ENCODE measurements at regions not wholly inside any gene's neighbourhood (a gene's known extent, or its start where the extent isn't known, plus 50 kb on each side); places are given as distances from the start of the nearest gene placed in this dataset.

- Mint-ChIP-seq H3K4me3 (ENCODE audit: unreplicated experiment) (no peak overlapping the region), H3K9me3 (ENCODE audit: unreplicated experiment) (no peaks in the 10 kb centered on the region), H3K27ac (ENCODE audit: unreplicated experiment) (no peak overlapping the region), H3K27me3 (ENCODE audit: unreplicated experiment) (no peaks in the 10 kb centered on the region), H3K36me3 (ENCODE audit: unreplicated experiment) (no peaks in the 10 kb centered on the region), H3K4me1 (ENCODE audit: unreplicated experiment) (no peaks in the 10 kb centered on the region)
- DNase-seq (ENCODE audit: extremely low spot score, unreplicated experiment), result no peak
- TF ChIP-seq CTCF (IDR thresholded peaks at IDR 0.05), result no peak
Observed at GRCh38 chr1:177464686-177465085, 293.9 kb downstream of the BRINP2 start.

- Mint-ChIP-seq H3K27ac (ENCODE audit: unreplicated experiment) (no peak overlapping the region), H3K4me3 (ENCODE audit: unreplicated experiment) (no peak overlapping the region), H3K9me3 (ENCODE audit: unreplicated experiment) (peaks cover 5% of the 10 kb centered on the region), H3K27me3 (ENCODE audit: unreplicated experiment) (no peaks in the 10 kb centered on the region), H3K4me1 (ENCODE audit: unreplicated experiment) (no peaks in the 10 kb centered on the region), H3K36me3 (ENCODE audit: unreplicated experiment) (no peaks in the 10 kb centered on the region)
- no peak for TF ChIP-seq CTCF (IDR thresholded peaks at IDR 0.05)
- DNase-seq (ENCODE audit: extremely low spot score, unreplicated experiment), result no peak
Observed at GRCh38 chr1:177451191-177451590, 280.4 kb downstream of the BRINP2 start.

- no peaks in the 10 kb centered on the region for H3K9me3 Mint-ChIP-seq (ENCODE audit: unreplicated experiment)
- H3K4me1 Mint-ChIP-seq (ENCODE audit: unreplicated experiment), result no peaks in the 10 kb centered on the region
- no peaks in the 10 kb centered on the region for H3K36me3 Mint-ChIP-seq (ENCODE audit: unreplicated experiment)
- no peaks in the 10 kb centered on the region for H3K27me3 Mint-ChIP-seq (ENCODE audit: unreplicated experiment)
- TF ChIP-seq CTCF (IDR thresholded peaks at IDR 0.05), result no peak
- H3K27ac Mint-ChIP-seq (ENCODE audit: unreplicated experiment), result no peak overlapping the region
- no peak for DNase-seq (ENCODE audit: extremely low spot score, unreplicated experiment)
- H3K4me3 Mint-ChIP-seq (ENCODE audit: unreplicated experiment), result no peak overlapping the region
Observed at GRCh38 chr1:177448652-177449357, 278.0 kb downstream of the BRINP2 start.

GRCh38 chr1:177448036-177448615, 277.4 kb downstream of the BRINP2 start:
- Mint-ChIP-seq H3K9me3 (ENCODE audit: unreplicated experiment) (no peaks in the 10 kb centered on the region), H3K27me3 (ENCODE audit: unreplicated experiment) (no peaks in the 10 kb centered on the region), H3K4me1 (ENCODE audit: unreplicated experiment) (no peaks in the 10 kb centered on the region), H3K4me3 (ENCODE audit: unreplicated experiment) (no peak overlapping the region), H3K36me3 (ENCODE audit: unreplicated experiment) (no peaks in the 10 kb centered on the region), H3K27ac (ENCODE audit: unreplicated experiment) (no peak overlapping the region)
- no peak for DNase-seq (ENCODE audit: extremely low spot score, unreplicated experiment)
- no peak for TF ChIP-seq CTCF (IDR thresholded peaks at IDR 0.05)

GRCh38 chr1:177444997-177445746, 274.4 kb downstream of the BRINP2 start:
- H3K36me3 Mint-ChIP-seq (ENCODE audit: unreplicated experiment), result no peaks in the 10 kb centered on the region
- no peak overlapping the region for H3K27ac Mint-ChIP-seq (ENCODE audit: unreplicated experiment)
- no peaks in the 10 kb centered on the region for H3K9me3 Mint-ChIP-seq (ENCODE audit: unreplicated experiment)
- no peaks in the 10 kb centered on the region for H3K4me1 Mint-ChIP-seq (ENCODE audit: unreplicated experiment)
- H3K27me3 Mint-ChIP-seq (ENCODE audit: unreplicated experiment), result no peaks in the 10 kb centered on the region
- H3K4me3 Mint-ChIP-seq (ENCODE audit: unreplicated experiment), result no peak overlapping the region
- DNase-seq (ENCODE audit: extremely low spot score, unreplicated experiment), result no peak
- no peak for TF ChIP-seq CTCF (IDR thresholded peaks at IDR 0.05)

Measured in osteocyte (in vitro differentiated cells).